IPS-20b (cell line): ENCODE measurements at regions not wholly inside any gene's neighbourhood (a gene's known extent, or its start where the extent isn't known, plus 50 kb on each side); places are given as distances from the start of the nearest gene placed in this dataset.

Source experiments
- H3K27ac ChIP-seq: one replicate; pipeline ENCODE4 v1.5.1; 2013; ENCODE audit warnings: low read length
- H3K27me3 ChIP-seq: 2 replicates; pipeline ENCODE4 v1.6.1; 2013; ENCODE audit warnings: mild to moderate bottlenecking, low read length, inconsistent platforms; ENCODE audit not compliant: insufficient read depth
- H3K36me3 ChIP-seq: 2 replicates; pipeline ENCODE4 v1.6.1; 2013; ENCODE audit warnings: low read depth, mild to moderate bottlenecking, inconsistent platforms, low read length, moderate library complexity; ENCODE audit not compliant: insufficient read depth
- H3K4me1 ChIP-seq: 2 replicates; pipeline ENCODE4 v1.6.1; 2013; ENCODE audit warnings: mild to moderate bottlenecking, control low read depth, inconsistent platforms, low read length, moderate library complexity; ENCODE audit not compliant: insufficient read depth
- H3K4me3 ChIP-seq: 2 replicates; pipeline ENCODE4 v1.5.1; 2013; ENCODE audit warnings: mild to moderate bottlenecking, low read length, inconsistent platforms
- H3K9ac ChIP-seq: 2 replicates; pipeline ENCODE4 v1.6.1; 2013; ENCODE audit warnings: low read depth, mild to moderate bottlenecking, inconsistent platforms, low read length, moderate library complexity
- H3K9me3 ChIP-seq: 2 replicates; pipeline ENCODE4 v1.6.1; 2013; ENCODE audit warnings: mild to moderate bottlenecking, low read depth, low read length, inconsistent platforms; ENCODE audit not compliant: insufficient read depth

DNA sequence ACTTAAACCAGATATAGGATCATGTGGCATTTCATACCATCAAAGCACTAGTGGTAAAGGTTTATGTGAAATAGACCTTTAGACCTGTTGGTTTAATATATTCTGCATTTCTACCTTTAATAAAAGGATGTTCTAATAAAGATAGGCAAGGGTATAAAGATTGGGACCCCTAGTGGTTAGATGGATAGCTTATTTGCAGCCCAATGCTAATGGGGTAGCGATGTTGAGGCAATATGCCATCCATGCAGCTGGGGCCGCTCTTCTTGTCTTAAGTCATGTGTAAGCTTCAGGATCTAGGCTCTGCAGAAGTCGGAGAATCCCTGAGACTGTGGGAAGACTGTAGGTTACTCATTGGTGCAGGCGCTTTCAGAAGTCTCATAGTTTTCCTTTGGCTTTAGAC, 114.9 kb downstream of the ICOS start:
- H3K9me3 ChIP-seq, result no peaks in the 10 kb centered on the region
- no peak overlapping the region for H3K9ac ChIP-seq
- no peaks in the 10 kb centered on the region for H3K36me3 ChIP-seq
- H3K27me3 ChIP-seq, result no peaks in the 10 kb centered on the region
- no peak overlapping the region for H3K4me3 ChIP-seq
- H3K4me1 ChIP-seq, result no peaks in the 10 kb centered on the region
- no peak overlapping the region for H3K27ac ChIP-seq

DNA sequence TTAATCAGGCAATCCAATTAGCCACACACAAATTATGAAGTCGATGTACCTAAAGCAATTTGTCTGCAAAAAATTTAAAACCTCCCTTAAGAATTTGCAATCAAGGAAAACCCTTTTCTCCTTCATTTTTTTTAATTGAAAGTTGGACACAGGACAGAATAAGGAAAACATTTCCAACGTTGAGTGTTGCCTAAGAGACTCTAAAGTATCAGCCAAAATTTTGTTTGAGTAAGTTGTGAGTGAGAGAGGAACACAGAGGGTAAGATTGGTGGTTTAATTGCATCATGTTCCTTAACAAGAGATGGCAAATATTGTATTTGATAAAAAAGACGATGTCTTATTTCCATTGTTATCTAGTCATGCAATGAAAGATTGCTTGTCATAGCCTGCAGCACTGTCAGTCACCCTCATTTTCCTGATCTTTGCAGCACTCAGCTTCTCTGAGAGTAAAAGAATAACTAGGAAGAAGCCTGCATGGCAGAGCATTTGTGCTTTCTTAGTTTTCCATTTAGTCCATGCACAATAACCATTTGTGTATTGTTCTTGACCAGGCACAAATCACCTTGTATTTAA, 115.5 kb downstream of the ICOS start:
- Histone ChIP-seq H3K27ac (no peak overlapping the region), H3K36me3 (no peaks in the 10 kb centered on the region), H3K9me3 (no peaks in the 10 kb centered on the region), H3K4me3 (no peak overlapping the region), H3K4me1 (no peaks in the 10 kb centered on the region), H3K27me3 (no peaks in the 10 kb centered on the region), H3K9ac (no peak overlapping the region)

DNA sequence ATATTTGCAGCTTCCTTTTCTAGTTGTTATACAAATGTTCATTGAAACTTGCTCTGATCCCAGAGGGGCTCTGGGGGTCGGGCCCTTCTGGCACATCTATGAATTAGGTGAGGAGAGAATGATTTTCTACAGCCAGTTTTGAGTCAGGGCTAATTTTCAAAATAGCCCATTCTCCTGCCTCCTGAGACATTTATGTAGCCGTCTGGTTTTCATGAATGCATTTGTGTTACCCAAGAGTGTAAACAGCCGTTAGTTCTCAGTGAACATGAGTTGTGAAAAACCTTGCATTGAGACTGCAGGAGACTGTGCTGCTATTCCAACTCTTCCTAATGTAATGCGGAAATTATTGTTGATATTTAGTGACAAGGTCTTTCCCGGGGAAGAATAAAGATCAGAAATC, 122.5 kb downstream of the ICOS start:
- no peaks in the 10 kb centered on the region for H3K27me3 ChIP-seq
- H3K4me3 ChIP-seq, result no peak overlapping the region
- H3K36me3 ChIP-seq, result no peaks in the 10 kb centered on the region
- H3K9me3 ChIP-seq, result peaks cover 3% of the 10 kb centered on the region; the same call in 1 of the 2 replicates
- no peak overlapping the region for H3K27ac ChIP-seq
- H3K9ac ChIP-seq, result no peak overlapping the region
- no peaks in the 10 kb centered on the region for H3K4me1 ChIP-seq

DNA sequence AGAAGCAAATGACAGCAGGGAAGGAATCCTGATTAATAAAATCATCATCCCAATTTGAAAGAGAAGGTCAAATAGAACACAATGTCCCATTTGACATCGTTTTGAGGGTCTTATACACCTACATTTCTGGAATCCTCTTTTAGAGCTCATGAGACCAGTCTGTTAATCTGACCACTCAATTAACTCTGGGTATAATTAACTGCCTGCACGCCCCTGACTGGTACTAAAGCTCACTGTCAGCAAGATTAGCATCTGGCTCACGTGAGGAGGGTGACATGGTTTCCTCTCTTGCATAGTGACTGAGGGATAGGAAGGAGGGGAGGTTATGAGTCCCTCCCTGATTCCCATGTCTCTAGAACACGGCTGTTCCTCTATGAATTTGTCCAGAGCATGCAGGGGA, 124.3 kb downstream of the ICOS start:
- no peak overlapping the region for H3K4me3 ChIP-seq
- H3K9ac ChIP-seq, result no peak overlapping the region
- H3K36me3 ChIP-seq, result no peaks in the 10 kb centered on the region
- H3K27ac ChIP-seq, result no peak overlapping the region
- no peaks in the 10 kb centered on the region for H3K27me3 ChIP-seq
- no peaks in the 10 kb centered on the region for H3K4me1 ChIP-seq
- peaks cover 9% of the 10 kb centered on the region; the same call in 1 of the 2 replicates for H3K9me3 ChIP-seq

DNA sequence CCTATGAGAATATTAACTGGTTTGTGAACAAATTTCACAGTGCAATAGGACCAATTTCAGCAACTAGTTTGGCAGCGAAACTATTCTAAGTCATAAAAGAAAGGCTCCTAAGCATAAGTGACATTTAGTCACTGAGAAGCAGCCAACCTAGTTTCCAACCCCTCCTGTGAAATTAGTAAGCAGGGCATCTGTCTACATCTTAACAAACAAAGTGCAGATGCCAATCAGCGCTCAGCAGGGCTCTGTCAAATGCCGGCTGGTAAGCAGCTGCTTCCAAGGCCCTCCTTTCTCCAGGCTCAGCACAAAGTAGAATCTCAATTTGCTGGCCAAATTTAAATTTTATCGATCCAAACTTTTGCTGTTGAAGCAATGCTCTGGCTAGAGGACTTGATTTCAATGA, 124.7 kb downstream of the ICOS start:
- H3K27me3 ChIP-seq, result no peaks in the 10 kb centered on the region

DNA sequence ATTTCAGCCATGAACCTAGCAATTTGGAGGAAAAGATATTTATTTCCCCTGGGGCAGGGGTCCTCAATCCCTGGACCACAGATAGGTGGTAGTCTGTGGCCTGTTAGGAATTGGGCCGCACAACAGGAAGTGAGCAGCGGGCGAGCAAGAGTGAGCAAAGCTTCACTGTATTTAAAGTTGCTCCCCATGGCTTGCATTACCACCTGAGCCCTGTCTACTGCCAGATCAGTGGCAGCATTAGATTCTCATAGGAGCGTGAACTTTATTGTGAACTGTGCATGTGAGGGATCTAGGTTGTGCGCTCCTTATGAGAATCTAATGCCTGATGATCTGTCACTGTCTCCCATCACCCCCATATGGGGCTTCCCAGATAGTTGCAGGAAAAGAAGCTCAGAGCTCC, 127.6 kb downstream of the ICOS start:
- no peaks in the 10 kb centered on the region for H3K4me1 ChIP-seq
- no peaks in the 10 kb centered on the region for H3K27me3 ChIP-seq
- H3K36me3 ChIP-seq, result no peaks in the 10 kb centered on the region
- no peak overlapping the region for H3K27ac ChIP-seq
- peaks cover 9% of the 10 kb centered on the region; the same call in 1 of the 2 replicates for H3K9me3 ChIP-seq
- no peak overlapping the region for H3K9ac ChIP-seq
- H3K4me3 ChIP-seq, result no peak overlapping the region

More for the DNA sequence above, 124.7 kb downstream of the ICOS start:
- no peaks in the 10 kb centered on the region for H3K4me1 ChIP-seq
- no peaks in the 10 kb centered on the region for H3K36me3 ChIP-seq
- no peak overlapping the region for H3K4me3 ChIP-seq
- H3K27ac ChIP-seq, result no peak overlapping the region
- H3K9ac ChIP-seq, result no peak overlapping the region
- H3K9me3 ChIP-seq, result peaks cover 9% of the 10 kb centered on the region; the same call in 1 of the 2 replicates

DNA sequence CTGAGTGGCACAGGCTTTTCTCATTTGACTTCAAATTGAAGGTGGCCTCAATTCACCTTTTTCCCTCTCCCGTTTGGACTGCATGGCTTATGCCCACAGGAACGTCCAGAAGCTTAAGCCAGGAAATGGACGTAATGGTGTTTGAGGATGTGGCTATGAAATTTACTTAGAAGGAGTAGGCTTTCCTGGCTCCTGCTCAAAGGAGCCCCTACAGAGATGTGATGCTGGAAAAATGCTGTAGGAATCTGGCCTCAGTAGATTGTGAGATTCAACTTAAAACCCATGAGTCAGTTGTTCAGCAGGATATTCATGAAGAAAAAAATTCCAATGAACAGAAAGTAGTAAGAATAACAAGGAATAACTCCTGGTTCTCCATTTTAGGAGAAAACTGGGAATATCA, 129.0 kb downstream of the ICOS start:
- no peaks in the 10 kb centered on the region for H3K27me3 ChIP-seq
- no peak overlapping the region for H3K9ac ChIP-seq
- no peak overlapping the region for H3K27ac ChIP-seq
- H3K9me3 ChIP-seq, result peaks cover 9% of the 10 kb centered on the region; the same call in 1 of the 2 replicates
- no peaks in the 10 kb centered on the region for H3K36me3 ChIP-seq
- H3K4me3 ChIP-seq, result no peak overlapping the region
- no peaks in the 10 kb centered on the region for H3K4me1 ChIP-seq

DNA sequence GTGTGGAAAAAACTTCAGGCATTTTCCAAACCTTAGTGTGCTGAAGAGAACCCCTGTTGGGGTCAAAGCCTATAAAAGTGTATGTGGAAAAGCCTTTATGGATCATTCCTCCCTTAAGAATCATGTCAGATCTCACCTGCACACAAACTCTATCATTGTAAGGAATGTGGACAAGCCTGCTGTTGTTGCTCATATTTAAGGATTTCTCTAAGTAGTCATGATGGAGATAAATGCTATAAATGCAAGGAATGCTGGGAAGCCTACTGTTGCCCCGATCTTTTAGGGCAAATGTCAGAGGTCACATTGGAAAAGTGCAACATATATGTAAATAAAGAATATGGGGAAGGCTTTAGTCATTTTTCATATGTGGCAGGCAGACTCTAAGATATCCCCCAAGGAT, 129.5 kb downstream of the ICOS start:
- Histone ChIP-seq H3K9me3 (peaks cover 9% of the 10 kb centered on the region; the same call in 1 of the 2 replicates), H3K4me3 (no peak overlapping the region), H3K27me3 (no peaks in the 10 kb centered on the region), H3K4me1 (no peaks in the 10 kb centered on the region), H3K36me3 (no peaks in the 10 kb centered on the region), H3K9ac (no peak overlapping the region), H3K27ac (no peak overlapping the region)

DNA sequence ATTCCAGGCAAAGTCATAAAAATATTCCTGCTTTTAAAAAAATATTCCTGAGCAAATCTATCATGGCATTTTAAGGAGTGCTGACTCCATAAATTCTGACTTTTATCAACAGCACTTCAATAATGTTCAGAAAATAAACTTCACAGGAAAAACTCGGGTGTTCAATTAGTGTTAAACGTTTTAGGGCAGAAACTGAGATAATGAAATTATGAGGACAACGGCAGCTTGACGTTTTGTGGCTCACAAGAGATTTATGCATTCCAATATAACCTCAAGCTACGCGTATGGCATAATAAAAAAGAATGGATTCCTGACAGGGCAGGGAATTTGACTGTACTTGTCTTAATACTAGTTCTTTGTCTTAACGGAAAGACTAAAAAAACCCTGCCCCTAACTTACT, 133.2 kb downstream of the ICOS start:
- Histone ChIP-seq H3K27me3 (no peaks in the 10 kb centered on the region), H3K4me3 (no peak overlapping the region), H3K9me3 (no peaks in the 10 kb centered on the region), H3K36me3 (no peaks in the 10 kb centered on the region), H3K27ac (no peak overlapping the region), H3K4me1 (no peaks in the 10 kb centered on the region), H3K9ac (no peak overlapping the region)

DNA sequence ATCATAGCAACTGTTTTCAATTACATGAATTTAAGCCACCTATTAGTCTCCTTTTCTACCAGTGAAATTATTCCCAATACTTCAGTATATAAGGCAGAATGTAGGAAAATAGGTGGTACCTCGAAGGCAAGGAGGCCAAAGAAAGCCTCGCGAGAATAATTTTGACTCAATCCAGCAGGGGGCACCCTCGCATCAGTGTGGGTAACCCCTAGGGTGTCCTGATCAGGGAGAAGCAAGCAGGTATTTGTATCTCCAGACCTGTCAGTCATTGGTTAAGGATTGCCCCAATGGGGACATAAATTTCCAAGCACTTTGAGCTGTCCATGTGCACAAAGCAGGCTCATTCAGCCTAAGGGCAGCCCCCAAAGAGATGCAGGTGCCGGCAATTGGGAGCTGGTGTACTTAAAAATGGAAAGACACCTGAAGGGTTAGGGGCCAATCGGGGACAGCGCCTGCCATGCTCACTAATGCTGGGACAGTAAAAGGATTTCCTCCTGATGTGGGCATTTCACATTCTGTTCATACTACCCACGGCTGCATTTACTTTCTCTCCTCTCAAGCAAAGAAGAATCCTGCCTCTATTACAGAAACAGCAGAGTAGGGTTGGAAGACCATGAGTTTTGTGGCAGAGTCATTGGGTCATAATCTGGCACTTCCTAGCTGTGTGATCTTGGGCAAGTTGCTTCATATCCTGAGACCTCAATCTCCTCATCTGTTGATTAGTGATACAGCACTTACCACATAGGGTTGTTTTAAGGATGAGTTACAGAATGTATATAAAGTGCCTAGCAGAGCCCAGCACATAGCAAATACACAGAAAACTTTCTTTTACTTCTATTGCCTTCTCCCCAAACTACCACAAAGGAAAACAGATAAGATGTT, 136.1 kb downstream of the ICOS start:
- no peaks in the 10 kb centered on the region for H3K36me3 ChIP-seq
- no peak overlapping the region for H3K27ac ChIP-seq
- no peak overlapping the region for H3K9ac ChIP-seq
- H3K4me3 ChIP-seq, result no peak overlapping the region
- H3K4me1 ChIP-seq, result no peaks in the 10 kb centered on the region
- H3K9me3 ChIP-seq, result no peaks in the 10 kb centered on the region
- no peaks in the 10 kb centered on the region for H3K27me3 ChIP-seq

DNA sequence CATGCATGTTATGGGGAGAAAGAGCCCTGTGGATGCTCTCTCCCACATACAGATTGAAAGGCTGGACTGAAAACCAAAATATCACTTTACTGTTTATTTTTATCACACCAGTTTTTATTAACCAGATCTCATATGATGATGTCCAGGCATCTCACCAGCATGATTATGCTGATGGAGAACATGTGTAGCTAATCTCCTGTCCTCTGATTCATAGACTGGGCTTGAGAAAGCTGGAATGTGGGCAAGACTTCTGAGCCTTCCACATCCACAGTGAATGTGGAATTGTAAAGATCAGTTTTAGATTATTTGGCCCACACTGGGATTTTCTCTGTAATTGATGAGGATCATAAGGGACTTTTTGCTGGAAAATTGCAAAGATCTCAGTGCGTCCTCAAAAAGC, 137.9 kb downstream of the ICOS start:
- H3K27me3 ChIP-seq, result no peaks in the 10 kb centered on the region
- H3K4me3 ChIP-seq, result no peak overlapping the region
- no peaks in the 10 kb centered on the region for H3K4me1 ChIP-seq
- H3K27ac ChIP-seq, result no peak overlapping the region
- no peaks in the 10 kb centered on the region for H3K36me3 ChIP-seq
- H3K9me3 ChIP-seq, result no peaks in the 10 kb centered on the region
- H3K9ac ChIP-seq, result no peak overlapping the region
